ENCODE measurements at regions not wholly inside any gene's neighbourhood (a gene's known extent, or its start where the extent isn't known, plus 50 kb on each side); places are given as distances from the start of the nearest gene placed in this dataset.
"Not testable (repeated sequence)": the region's sequence is repeated elsewhere in the genome, so short reads cannot be mapped to it uniquely, and the experiment has no call there.

GRCh38 chr9:66152406-66152805 is 415.5 kb downstream of the FOXD4L4 start:
- not testable (repeated sequence) for DNase-seq (ENCODE audit: low read depth in 2 of 2)

GRCh38 chr9:66153021-66153725 is 416.2 kb downstream of the FOXD4L4 start:
- peak; percentile 27 to 31 for DNase-seq (ENCODE audit: low read depth in 2 of 2)

GRCh38 chr9:66153971-66154691 is 417.2 kb downstream of the FOXD4L4 start:
- DNase-seq (ENCODE audit: low read depth in 2 of 2), result not testable (repeated sequence)

DNA sequence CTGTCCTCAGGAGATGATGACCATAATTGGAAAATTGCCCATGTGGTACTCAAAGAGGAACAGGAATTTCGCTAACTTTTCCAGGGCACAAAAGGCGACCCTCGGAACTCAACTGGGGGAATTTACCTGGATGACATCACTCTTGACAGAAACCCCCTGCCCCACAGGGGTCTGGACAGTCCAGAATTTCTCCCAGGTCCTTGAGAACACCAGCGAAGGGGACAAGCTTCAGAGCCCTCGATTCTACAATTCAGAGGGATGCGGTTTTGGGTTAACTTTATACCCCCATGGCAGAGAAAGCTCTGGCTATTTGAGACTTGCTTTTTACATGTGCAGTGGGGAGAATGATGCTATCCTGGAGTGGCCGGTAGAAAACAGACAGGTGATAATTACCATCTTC is 445.4 kb downstream of the FOXD4L4 start:
- DNase-seq (ENCODE audit: low read depth in 2 of 2), result not testable (repeated sequence)

DNA sequence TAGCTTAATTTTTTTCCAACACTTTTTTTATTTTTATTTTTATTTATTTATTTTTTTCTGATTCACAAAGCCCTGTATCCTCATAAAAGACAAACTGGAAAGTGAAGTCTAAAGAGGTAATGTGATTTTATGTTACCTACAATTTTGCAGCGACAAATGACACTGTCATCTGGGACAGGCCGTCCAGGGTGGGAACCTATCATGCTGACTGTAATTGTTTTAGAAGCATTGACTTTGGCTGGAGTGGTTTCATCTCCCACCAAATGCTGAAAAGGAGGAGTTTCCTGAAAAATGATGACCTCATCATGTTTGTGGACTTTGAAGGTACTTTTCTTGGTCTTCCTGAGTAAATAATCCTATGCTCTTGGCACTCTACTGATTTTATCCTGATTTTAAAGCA is 446.7 kb downstream of the FOXD4L4 start:
- not testable (repeated sequence) for DNase-seq (ENCODE audit: low read depth in 2 of 2)

DNA sequence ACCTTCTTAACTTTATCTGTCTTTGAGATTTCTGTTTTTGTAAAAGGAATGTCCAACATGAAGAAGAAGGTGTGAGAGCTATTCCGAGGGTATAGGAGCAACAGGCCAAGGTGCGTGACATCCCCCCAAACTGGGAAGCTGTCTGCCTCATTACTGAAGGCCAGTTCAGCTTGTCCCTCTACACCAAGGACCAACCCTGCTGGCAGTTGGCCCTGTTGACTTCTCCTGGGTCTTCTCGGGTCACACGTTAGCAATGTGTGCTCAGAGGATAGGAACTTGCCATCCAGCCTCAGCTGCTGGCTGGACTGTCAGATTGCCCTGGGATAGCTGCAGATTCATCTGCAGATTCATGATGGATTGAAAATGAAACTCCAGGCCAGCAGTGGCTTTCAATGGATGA is 460.3 kb downstream of the FOXD4L4 start:
- DNase-seq (ENCODE audit: low read depth in 2 of 2), result not testable (repeated sequence)

- not testable (repeated sequence) for DNase-seq (ENCODE audit: low read depth in 2 of 2)
Observed at GRCh38 chr9:66198421-66198820, 461.5 kb downstream of the FOXD4L4 start.

- not testable (repeated sequence) for DNase-seq (ENCODE audit: low read depth in 2 of 2)
Observed at GRCh38 chr9:66206617-66207016, 469.7 kb downstream of the FOXD4L4 start.

GRCh38 chr9:66207914-66208313 is 471.0 kb downstream of the FOXD4L4 start:
- not testable (repeated sequence) for DNase-seq (ENCODE audit: low read depth in 2 of 2)

DNA sequence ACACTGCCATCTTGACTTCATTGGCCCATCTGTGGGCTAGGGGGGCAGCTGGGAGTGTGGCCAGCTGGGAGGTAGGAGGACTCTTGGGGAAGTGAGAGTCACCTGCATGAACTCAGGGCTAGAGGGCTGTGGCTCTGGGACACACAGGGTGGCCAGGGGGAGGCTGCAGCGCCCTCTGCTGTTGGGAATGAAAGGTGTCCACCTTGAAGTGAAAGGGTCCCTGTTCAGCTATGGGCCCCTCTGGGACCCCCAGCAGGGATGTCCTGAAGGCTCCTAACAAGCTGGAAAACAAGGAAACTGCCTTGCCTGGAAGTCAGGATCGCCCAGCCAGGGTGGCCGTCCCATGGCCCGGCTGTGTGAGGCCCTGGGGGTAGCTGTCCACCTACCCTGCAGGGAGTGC is 507.8 kb downstream of the FOXD4L4 start:
- DNase-seq (ENCODE audit: low read depth in 2 of 2), result not testable (repeated sequence)

DNA sequence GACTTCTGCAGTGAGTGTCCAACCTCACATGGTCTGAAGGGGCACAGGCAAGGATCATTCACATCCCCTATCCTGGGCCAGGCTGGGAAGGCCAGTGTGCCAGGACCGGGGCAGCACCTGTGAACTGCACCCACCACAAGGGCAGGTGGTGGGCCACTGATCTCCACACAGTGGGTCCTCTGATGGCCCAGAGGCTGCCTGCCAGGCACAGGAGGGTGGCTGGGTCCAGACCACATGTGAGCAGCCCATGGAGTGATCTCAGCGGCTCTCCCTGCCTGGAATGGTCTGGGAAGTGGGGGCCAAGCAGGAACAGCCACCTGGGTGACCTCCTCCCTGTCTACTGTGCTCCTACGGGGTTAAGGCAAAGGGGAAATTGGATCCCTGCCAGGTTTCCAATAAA is 508.5 kb downstream of the FOXD4L4 start:
- DNase-seq (ENCODE audit: low read depth in 2 of 2), result not testable (repeated sequence)

- not testable (repeated sequence) for DNase-seq (ENCODE audit: low read depth in 2 of 2)
Observed at GRCh38 chr9:66257581-66257980, 520.6 kb downstream of the FOXD4L4 start.

DNA sequence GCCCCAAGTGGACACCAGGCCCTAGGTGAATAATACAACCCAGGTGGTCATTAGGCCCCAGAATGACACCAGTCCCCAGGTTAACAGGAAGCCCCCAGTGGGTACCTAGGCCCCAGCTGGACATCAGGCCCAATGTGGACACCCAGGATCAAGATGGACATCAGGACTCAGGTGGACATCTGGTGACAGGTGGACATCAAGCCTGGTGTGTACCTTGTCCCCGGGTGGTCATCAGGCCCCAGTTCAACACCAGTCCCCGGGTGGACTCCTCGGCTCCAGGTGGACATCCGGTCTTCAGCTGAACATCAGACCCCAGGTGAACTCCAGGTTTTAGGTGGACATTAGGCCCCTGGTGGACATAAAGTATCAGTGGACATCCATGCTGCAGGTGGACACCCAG is 524.6 kb downstream of the FOXD4L4 start:
- not testable (repeated sequence) for DNase-seq (ENCODE audit: low read depth in 2 of 2)

DNA sequence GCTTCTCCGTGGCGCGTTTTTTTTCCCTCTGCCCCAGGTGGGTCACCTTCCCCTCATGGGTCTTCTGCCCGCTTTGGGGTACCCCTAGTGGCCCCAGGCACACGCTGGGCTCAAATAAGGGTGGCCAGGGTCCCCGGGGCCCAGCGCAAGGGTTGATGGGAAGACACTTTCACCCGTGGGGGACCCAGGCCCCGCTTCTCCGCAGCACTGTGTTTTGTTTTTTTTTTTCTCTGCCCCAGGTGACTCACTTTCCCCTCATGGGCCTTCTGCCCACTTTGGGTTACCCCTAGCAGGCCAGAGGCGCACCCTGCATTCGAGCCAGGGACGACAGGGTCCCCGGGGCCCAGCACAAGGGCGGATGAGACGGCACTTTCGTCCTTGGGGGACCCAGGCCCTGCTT is 526.7 kb downstream of the FOXD4L4 start:
- DNase-seq (ENCODE audit: low read depth in 2 of 2), result not testable (repeated sequence)

DNA sequence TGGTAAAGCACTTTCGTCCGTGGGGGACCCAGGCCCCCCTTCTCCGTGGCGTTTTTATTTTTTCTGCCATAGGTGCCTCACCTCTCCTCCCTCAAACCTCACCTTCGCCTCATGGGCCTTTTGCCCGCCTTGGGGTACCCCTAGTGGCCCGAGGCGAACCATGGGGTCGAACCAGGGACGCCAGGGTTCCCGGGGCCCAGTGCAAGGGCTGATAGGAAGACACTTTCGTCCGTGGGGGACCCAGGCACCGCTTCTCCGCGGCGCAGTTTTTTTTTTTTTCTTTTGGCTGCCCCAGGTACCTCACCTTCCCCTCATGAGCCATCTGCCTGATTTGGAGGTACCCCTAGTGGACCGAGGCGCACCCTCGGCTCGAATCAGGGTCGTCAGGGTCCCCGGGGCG is 527.8 kb downstream of the FOXD4L4 start:
- not testable (repeated sequence) for DNase-seq (ENCODE audit: low read depth in 2 of 2)

DNA sequence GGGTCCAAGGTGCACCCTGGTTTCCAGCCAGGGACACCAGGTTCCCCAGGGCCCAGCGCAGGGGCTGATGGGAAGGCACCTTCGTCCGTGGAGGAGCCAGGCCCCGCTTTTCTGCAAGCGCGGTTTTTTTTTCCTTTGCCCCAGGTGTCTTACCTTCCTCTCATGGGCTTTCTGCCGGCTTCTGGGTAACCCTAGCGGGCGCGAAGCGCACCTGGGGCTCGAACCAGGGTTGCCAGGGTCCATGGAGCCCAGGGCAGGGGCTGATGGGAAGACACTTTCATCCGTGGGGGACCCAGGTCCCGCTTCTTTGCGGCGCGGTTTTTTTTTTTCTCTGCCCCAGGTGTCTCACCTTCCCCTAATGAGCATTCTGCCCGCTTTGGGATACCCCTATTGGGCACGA is 529.3 kb downstream of the FOXD4L4 start:
- not testable (repeated sequence) for DNase-seq (ENCODE audit: low read depth in 2 of 2)

GRCh38 chr9:66266856-66267430 is 530.0 kb downstream of the FOXD4L4 start:
- DNase-seq (ENCODE audit: low read depth in 2 of 2), result not testable (repeated sequence)

GRCh38 chr9:66267684-66268083 is 530.7 kb downstream of the FOXD4L4 start:
- not testable (repeated sequence) for DNase-seq (ENCODE audit: low read depth in 2 of 2)

- DNase-seq (ENCODE audit: low read depth in 2 of 2), result not testable (repeated sequence)
Observed at GRCh38 chr9:66269024-66269423, 532.1 kb downstream of the FOXD4L4 start.

- DNase-seq (ENCODE audit: low read depth in 2 of 2), result peak; percentile 53 to 54
Observed at GRCh38 chr9:66269783-66270182, 532.8 kb downstream of the FOXD4L4 start.

DNA sequence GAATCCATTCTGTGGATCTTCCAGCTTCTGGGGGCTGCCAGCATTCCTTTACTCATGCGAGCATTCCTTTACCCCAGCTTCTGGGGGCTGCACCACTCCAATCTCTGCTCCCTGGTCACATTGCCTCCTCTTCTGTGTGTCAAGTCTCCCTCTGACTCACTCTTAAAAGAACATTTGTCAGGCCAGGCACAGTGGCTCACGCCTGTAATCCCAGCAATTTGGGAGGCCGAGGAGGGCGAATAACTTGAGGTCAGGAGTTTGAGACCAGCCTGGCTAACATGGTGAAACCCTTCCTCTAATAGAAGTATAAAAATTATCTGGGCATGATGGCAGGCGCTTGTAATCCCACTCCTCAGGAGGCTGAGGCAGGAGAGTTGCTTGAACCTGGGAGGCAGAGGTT is 541.9 kb downstream of the FOXD4L4 start:
- not testable (repeated sequence) for DNase-seq (ENCODE audit: low read depth in 2 of 2)

All from stimulated activated CD4-positive, alpha-beta T cell treated with anti-CD3 and anti-CD28 coated beads, Interleukin-15, amount 100 ng/mL, for 48 hours (primary cell).